Lung (tissue), 11 donors: ENCODE measurements at regions not wholly inside any gene's neighbourhood (a gene's known extent, or its start where the extent isn't known, plus 50 kb on each side); places are given as distances from the start of the nearest gene placed in this dataset.

Source experiments
- ATAC-seq: fragments of 200-7000 bp; cut with Tn5 transposase; one replicate; pipeline ENCODE4 v1.9.1; 2020; ENCODE audit warnings: moderate number of reproducible peaks; ENCODE audit not compliant: insufficient read depth, low FRiP score
- DNase-seq, 3 donors: peaks; one replicate each; pipeline ENCODE4 v3.0.0-alpha.2; 2013 to 2017
- H3K27ac ChIP-seq, 2 donors: one replicate each; pipeline ENCODE4 v1.5.1; 2013; ENCODE audit warnings: mild to moderate bottlenecking in 2 of 2, moderate library complexity in 2 of 2, control low read depth in 1 of 2, inconsistent platforms in 1 of 2, low read depth in 1 of 2, low read length in 1 of 2
- H3K27me3 ChIP-seq, 3 donors: one replicate each; pipeline ENCODE4 v1.5.1; 2013; ENCODE audit warnings: low read length in 2 of 3; ENCODE audit not compliant: control insufficient read depth in 3 of 3, insufficient read depth in 3 of 3
- H3K36me3 ChIP-seq, 4 donors: one replicate each; pipeline ENCODE4 v1.5.1; 2013; ENCODE audit warnings: low read length in 4 of 4, mild to moderate bottlenecking in 1 of 4, moderate library complexity in 1 of 4; ENCODE audit not compliant: control insufficient read depth in 4 of 4, insufficient read depth in 4 of 4
- H3K4me1 ChIP-seq, 5 donors: one replicate each; pipeline ENCODE4 v1.5.1; 2013; ENCODE audit warnings: low read length in 5 of 5, mild to moderate bottlenecking in 2 of 5, moderate library complexity in 1 of 5; ENCODE audit not compliant: control insufficient read depth in 5 of 5, insufficient read depth in 5 of 5
- H3K4me3 ChIP-seq: one replicate; pipeline ENCODE4 v1.5.1; 2013; ENCODE audit warnings: mild to moderate bottlenecking, control low read depth, moderate library complexity
- H3K9ac ChIP-seq, 2 donors: one replicate each; pipeline ENCODE4 v1.5.1; 2013; ENCODE audit warnings: low read length in 2 of 2, control low read depth in 1 of 2; ENCODE audit not compliant: insufficient read depth in 1 of 2
- H3K9me3 ChIP-seq, 4 donors: one replicate each; pipeline ENCODE4 v1.5.1; 2013; ENCODE audit warnings: low read length in 3 of 4, mild to moderate bottlenecking in 1 of 4, moderate library complexity in 1 of 4; ENCODE audit not compliant: control insufficient read depth in 4 of 4, insufficient read depth in 3 of 4
- WGBS, 2 donors: extraction: QIAGEN DNeasy Blood & Tissue Kit; methylation state at CpG; one replicate each; pipeline ENCODE4 v1.1.7; 2013; 5-methylcytosine and 5-hydroxymethylcytosine counted together
- TF ChIP-seq, protein P1 (sequence below): IDR thresholded peaks from 2 replicates; pipeline ENCODE4 v1.5.1; 2012; ENCODE audit warnings: mild to moderate bottlenecking; ENCODE audit errors: control extremely low read depth, extremely low read depth
- donor health status: control.
- donor health status: control.
- donor health status: Bipolar disorder and iron deficiency.
- donor health status: healthy.
- donor health status: DM: yes; HTN: yes; CAD: no.

- Histone ChIP-seq H3K9me3 (no peaks in the 10 kb centered on the region), H3K4me1 (no peaks in the 10 kb centered on the region), H3K27ac (no peak overlapping the region), H3K4me3 (no peak overlapping the region), H3K27me3 (peaks cover 0 to 9% (median 0%) of the 10 kb centered on the region in 3 donors), H3K9ac (no peak overlapping the region), H3K36me3 (no peaks in the 10 kb centered on the region)
- 45 to 85% methylated on average over 1 of the region's 1 CpG for WGBS, 2 donors
- DNase-seq: no peak
- TF ChIP-seq, protein P1, sequence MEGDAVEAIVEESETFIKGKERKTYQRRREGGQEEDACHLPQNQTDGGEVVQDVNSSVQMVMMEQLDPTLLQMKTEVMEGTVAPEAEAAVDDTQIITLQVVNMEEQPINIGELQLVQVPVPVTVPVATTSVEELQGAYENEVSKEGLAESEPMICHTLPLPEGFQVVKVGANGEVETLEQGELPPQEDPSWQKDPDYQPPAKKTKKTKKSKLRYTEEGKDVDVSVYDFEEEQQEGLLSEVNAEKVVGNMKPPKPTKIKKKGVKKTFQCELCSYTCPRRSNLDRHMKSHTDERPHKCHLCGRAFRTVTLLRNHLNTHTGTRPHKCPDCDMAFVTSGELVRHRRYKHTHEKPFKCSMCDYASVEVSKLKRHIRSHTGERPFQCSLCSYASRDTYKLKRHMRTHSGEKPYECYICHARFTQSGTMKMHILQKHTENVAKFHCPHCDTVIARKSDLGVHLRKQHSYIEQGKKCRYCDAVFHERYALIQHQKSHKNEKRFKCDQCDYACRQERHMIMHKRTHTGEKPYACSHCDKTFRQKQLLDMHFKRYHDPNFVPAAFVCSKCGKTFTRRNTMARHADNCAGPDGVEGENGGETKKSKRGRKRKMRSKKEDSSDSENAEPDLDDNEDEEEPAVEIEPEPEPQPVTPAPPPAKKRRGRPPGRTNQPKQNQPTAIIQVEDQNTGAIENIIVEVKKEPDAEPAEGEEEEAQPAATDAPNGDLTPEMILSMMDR: no peak
- no peak for ATAC-seq
These were observed 545.4 kb upstream of the ARX start for GRCh38 chrX:25561190-25561589.

DNA sequence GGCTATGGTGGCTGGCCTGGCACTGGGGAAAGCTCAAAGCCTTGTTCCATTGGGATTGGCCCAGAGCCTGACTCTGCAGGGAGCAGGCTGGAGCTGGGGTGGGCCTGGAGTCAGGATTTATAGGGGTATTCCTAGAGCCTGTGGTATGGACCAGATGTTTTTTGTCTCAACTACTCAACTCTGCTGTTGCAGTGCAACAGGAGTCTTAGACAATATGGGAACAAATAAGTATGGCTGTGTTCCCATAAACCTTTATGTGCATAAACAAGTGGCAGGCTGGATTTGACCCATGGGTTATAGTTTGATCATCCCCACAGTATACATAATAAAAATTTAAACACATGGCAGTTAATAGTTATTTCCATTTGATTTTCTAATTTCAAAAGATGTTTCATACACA is 557.9 kb upstream of the ARX start:
- DNase-seq (peak; percentile 71 to 89 (median 82)), ATAC-seq (no peak)
- Histone ChIP-seq H3K36me3 (no peaks in the 10 kb centered on the region), H3K9ac (no peak overlapping the region), H3K4me3 (no peak overlapping the region), H3K27me3 (no peaks in the 10 kb centered on the region), H3K9me3 (no peaks in the 10 kb centered on the region), H3K4me1 (no peaks in the 10 kb centered on the region), H3K27ac (no peak overlapping the region)
- TF ChIP-seq, protein P1: no peak

DNA sequence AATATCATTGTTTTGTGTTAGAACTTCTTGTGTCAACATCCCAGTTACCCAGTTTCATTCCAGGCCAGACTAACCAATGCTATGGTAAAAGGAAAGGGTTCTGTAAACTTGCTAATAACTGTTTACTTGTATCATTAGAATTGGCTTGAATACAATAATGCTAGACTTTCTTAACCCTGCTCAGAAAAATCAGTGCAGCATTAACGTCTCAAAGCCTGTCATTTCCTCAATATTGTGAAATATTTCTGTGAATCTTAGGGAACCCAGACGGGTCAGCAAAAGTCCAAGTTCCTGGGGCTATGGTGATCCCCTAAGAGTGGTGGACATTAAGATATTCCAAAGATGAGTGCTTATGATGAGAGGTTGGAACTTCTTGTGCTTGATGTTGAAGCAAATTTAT is 541.2 kb upstream of the MAGEB18 start:
- DNase-seq (peak in 2 of 3 donors; percentile 62 to 77), ATAC-seq (no peak)
- H3K9me3 ChIP-seq: no peaks in the 10 kb centered on the region
- H3K27ac ChIP-seq: no peak overlapping the region
- TF ChIP-seq, protein P1: no peak
- no peaks in the 10 kb centered on the region for H3K36me3 ChIP-seq
- 25 to 48% methylated on average over 2 of the region's 2 CpGs for WGBS, 2 donors
- H3K4me3 ChIP-seq: no peak overlapping the region
- no peaks in the 10 kb centered on the region for H3K4me1 ChIP-seq
- H3K9ac ChIP-seq: no peak overlapping the region
- no peaks in the 10 kb centered on the region for H3K27me3 ChIP-seq

- Histone ChIP-seq H3K9me3 (no peaks in the 10 kb centered on the region), H3K36me3 (no peaks in the 10 kb centered on the region), H3K4me1 (no peaks in the 10 kb centered on the region), H3K27me3 (no peaks in the 10 kb centered on the region), H3K9ac (no peak overlapping the region), H3K4me3 (no peak overlapping the region), H3K27ac (no peak overlapping the region)
- TF ChIP-seq, protein P1: no peak
- 69 to 93% methylated on average over 2 of the region's 2 CpGs for WGBS, 2 donors
- ATAC-seq (no peak), DNase-seq (peak in 2 of 3 donors; percentile 22 to 38)
These were observed 540.6 kb upstream of the MAGEB18 start for GRCh38 chrX:25597551-25597950.
